Left lung (tissue), 4 donors: ENCODE measurements at regions not wholly inside any gene's neighbourhood (a gene's known extent, or its start where the extent isn't known, plus 50 kb on each side); places are given as distances from the start of the nearest gene placed in this dataset.

Source experiments
- ATAC-seq: fragments of 200-7000 bp; cut with Tn5 transposase; one replicate; pipeline ENCODE4 v1.9.1; 2020; ENCODE audit warnings: moderate library complexity
- DNase-seq, 4 donors: peaks; one replicate each; pipeline ENCODE4 v3.0.0-alpha.2; 2013 to 2020
- H3K27ac ChIP-seq, 2 donors: fragments of 200-600 bp; sonication (generic) in 1 of 2; one replicate each; pipeline versions ENCODE4 v1.5.0 to v1.8.0; 2020 to 2021
- H3K27me3 ChIP-seq, 2 donors: fragments of 200-600 bp; sonication (generic) in 1 of 2; one replicate each; pipeline versions ENCODE4 v1.5.0 to v1.8.0; 2020 to 2021
- H3K36me3 ChIP-seq, 2 donors: fragments of 200-600 bp; sonication (generic) in 1 of 2; one replicate each; pipeline versions ENCODE4 v1.5.0 to v1.8.0; 2020 to 2021
- H3K4me1 ChIP-seq, 2 donors: fragments of 200-600 bp; one replicate each; pipeline ENCODE4 v1.8.0; 2021
- H3K4me3 ChIP-seq, 2 donors: fragments of 200-600 bp; sonication (generic) in 1 of 2; one replicate each; pipeline versions ENCODE4 v1.5.0 to v1.8.0; 2020 to 2021; ENCODE audit warnings: mild to moderate bottlenecking in 1 of 2
- H3K9me3 ChIP-seq, 2 donors: fragments of 200-600 bp; sonication (generic) in 1 of 2; one replicate each; pipeline versions ENCODE4 v1.5.0 to v1.8.0; 2020 to 2021
- intact Hi-C, 2 donors: fragments of 100-400 bp; cut with DNase I; formaldehyde crosslinking; loops; one replicate each; pipeline versions ENCODE4 v1.11.2 to v1.14.2; 2022
- TF ChIP-seq, protein P1 (sequence below), 2 donors: fragments of 200-600 bp; sonication (generic) in 1 of 2; IDR thresholded peaks; one replicate each; pipeline versions ENCODE4 v1.5.0 to v1.8.0; 2021; ENCODE audit warnings: antibody characterized with exemption in 2 of 2
- donor health status: DM: no; HTN: yes; CAD: no.
- donor health status: DM: no; HTN: no; CAD: no.

DNA sequence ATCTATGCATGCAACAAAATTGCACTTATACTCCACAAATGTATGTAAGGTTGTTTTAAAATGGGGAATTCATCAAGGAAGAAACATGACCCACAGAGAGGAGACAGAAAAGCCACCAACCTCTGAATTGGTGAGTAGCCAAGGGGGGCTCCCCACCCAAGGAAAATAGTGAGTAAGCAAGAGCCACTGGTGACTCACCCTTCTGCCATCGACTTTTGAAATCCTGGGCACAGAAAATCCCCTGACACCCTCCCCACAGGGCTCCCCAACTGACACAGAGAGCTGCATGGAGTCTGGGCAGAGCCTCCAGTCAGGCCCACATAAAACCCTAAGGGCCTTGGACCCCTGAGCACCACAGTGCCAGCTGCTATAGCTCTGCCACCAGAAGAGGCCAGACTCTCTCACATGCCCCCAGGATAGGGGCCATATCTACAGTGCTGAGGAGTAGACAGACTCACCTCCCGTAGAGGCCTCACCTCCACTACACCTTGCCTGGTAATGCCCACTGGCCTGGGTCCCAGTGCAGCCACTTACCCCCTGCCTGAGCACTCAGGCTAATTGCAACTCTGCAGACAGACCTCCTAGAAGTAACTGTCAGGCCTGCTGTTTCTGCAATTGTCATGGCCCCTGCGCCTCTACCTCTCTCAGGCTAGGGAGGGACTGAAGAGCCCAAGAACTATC, 244.7 kb upstream of the WSB1 start:
- Histone ChIP-seq H3K4me3 (no peak overlapping the region), H3K27ac (no peak overlapping the region), H3K4me1 (no peaks in the 10 kb centered on the region), H3K27me3 (no peaks in the 10 kb centered on the region), H3K9me3 (peaks cover 0 to 16% of the 10 kb centered on the region in 2 donors), H3K36me3 (no peaks in the 10 kb centered on the region)
- DNase-seq: no peak
- no peak for ATAC-seq
- TF ChIP-seq, protein P1, sequence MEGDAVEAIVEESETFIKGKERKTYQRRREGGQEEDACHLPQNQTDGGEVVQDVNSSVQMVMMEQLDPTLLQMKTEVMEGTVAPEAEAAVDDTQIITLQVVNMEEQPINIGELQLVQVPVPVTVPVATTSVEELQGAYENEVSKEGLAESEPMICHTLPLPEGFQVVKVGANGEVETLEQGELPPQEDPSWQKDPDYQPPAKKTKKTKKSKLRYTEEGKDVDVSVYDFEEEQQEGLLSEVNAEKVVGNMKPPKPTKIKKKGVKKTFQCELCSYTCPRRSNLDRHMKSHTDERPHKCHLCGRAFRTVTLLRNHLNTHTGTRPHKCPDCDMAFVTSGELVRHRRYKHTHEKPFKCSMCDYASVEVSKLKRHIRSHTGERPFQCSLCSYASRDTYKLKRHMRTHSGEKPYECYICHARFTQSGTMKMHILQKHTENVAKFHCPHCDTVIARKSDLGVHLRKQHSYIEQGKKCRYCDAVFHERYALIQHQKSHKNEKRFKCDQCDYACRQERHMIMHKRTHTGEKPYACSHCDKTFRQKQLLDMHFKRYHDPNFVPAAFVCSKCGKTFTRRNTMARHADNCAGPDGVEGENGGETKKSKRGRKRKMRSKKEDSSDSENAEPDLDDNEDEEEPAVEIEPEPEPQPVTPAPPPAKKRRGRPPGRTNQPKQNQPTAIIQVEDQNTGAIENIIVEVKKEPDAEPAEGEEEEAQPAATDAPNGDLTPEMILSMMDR (IDR thresholded peaks at IDR 0.05): no peak
- intact Hi-C loops: no loop called here

DNA sequence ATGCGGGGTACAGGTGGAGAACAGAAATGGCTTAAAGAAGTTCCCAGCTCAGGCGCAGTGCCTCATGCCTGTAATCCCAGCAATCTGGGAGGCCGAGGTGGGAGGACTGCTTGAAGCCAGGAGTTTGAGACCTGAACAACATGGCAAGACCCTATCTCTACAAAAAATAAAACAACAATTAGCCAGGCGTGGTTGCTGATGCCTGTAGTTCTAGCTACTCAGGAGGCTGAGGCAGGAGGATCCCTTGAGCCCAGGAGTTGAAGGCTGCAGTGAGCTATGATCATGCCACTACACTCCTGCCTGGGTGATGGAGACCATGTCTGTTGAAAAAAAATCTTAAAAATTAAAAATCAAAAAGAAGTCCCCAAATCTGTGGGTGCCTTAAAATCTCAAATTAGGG, 228.3 kb upstream of the WSB1 start:
- H3K4me1 ChIP-seq: no peaks in the 10 kb centered on the region
- H3K27me3 ChIP-seq: peaks cover 0 to 12% of the 10 kb centered on the region in 2 donors
- TF ChIP-seq, protein P1 (IDR thresholded peaks at IDR 0.05): no peak
- no peak overlapping the region for H3K27ac ChIP-seq
- intact Hi-C loops: no loop called here
- ATAC-seq (no peak), DNase-seq (no peak)
- H3K9me3 ChIP-seq: peaks cover 0 to 4% of the 10 kb centered on the region in 2 donors
- H3K36me3 ChIP-seq: no peaks in the 10 kb centered on the region
- no peak overlapping the region for H3K4me3 ChIP-seq

- DNase-seq (no peak), ATAC-seq (no peak)
- intact Hi-C loops: no loop called here
- Histone ChIP-seq H3K27me3 (peaks cover 0 to 12% of the 10 kb centered on the region in 2 donors), H3K4me1 (no peaks in the 10 kb centered on the region), H3K36me3 (no peaks in the 10 kb centered on the region), H3K9me3 (peaks cover 0 to 4% of the 10 kb centered on the region in 2 donors), H3K27ac (no peak overlapping the region), H3K4me3 (no peak overlapping the region)
- TF ChIP-seq, protein P1 (IDR thresholded peaks at IDR 0.05): no peak
Observed at GRCh38 chr17:27066315-27066714, 227.6 kb upstream of the WSB1 start.

DNA sequence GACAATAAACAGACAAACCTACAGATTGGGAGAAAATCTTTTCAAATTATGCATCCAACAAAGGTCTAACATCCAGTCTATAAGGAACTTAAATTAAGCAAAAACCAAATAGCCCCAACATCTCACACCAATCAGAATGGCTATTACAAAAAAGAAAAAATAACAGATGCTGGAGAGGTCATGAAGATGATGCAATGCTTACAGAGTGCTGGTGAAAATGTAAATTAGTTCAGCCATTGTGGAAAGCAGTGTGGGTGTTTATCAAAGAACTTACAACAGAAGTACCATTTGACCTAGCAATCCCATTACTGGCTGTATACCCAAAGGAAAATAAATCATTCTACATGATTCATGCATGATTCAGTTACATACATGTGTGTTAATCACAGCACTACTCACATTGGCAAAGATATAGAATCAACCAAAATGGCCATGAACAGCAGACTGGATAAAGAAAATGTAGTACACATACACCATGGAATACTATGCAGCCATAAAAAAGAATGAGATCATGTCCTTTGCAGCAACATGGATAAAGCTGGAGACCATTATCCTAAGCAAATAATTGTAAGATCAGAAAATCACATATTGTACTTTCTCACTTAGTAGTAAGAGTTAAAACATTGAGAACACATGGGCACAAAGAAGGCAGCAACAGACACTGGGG, 223.9 kb upstream of the WSB1 start:
- Histone ChIP-seq H3K27me3 (peaks cover 0 to 6% of the 10 kb centered on the region in 2 donors), H3K36me3 (no peaks in the 10 kb centered on the region), H3K4me1 (no peaks in the 10 kb centered on the region), H3K4me3 (no peak overlapping the region), H3K27ac (no peak overlapping the region), H3K9me3 (peaks cover 0 to 4% of the 10 kb centered on the region in 2 donors)
- DNase-seq (no peak), ATAC-seq (no peak)
- TF ChIP-seq, protein P1 (IDR thresholded peaks at IDR 0.05): no peak
- intact Hi-C loops: no loop called here

GRCh38 chr17:27070836-27071235, 223.1 kb upstream of the WSB1 start:
- intact Hi-C loops: no loop called here
- H3K27me3 ChIP-seq: no peaks in the 10 kb centered on the region
- TF ChIP-seq, protein P1 (IDR thresholded peaks at IDR 0.05): no peak

More at GRCh38 chr17:27070836-27071235, 223.1 kb upstream of the WSB1 start:
- no peak overlapping the region for H3K4me3 ChIP-seq
- no peak overlapping the region for H3K27ac ChIP-seq
- no peaks in the 10 kb centered on the region for H3K36me3 ChIP-seq
- no peak for DNase-seq
- peaks cover 0 to 4% of the 10 kb centered on the region in 2 donors for H3K9me3 ChIP-seq
- H3K4me1 ChIP-seq: no peaks in the 10 kb centered on the region
- ATAC-seq: no peak
